Caco-2 (cell line): ENCODE measurements at regions not wholly inside any gene's neighbourhood (a gene's known extent, or its start where the extent isn't known, plus 50 kb on each side); places are given as distances from the start of the nearest gene placed in this dataset.

Source experiments
- BruUV-seq: library from RNA; stranded (reverse); fragments of 400-500 nt; replicated peaks from 2 replicates; lab custom pipeline; 2021; lab: Mats Ljungman, UMichigan
- CTCF ChIA-PET: fragments of 300-600 bp; sonication (Branson Sonifier 250); formaldehyde crosslinking; loops from one replicate; lab custom pipeline; 2022; ENCODE audit warnings: antibody characterized with exemption; lab: Charles Lee
- POLR2A ChIA-PET: fragments of 300-600 bp; sonication (Branson Sonifier 250); formaldehyde crosslinking; loops from one replicate; lab custom pipeline; 2022; ENCODE audit warnings: antibody characterized with exemption; lab: Charles Lee
- DNase-seq, 2 experiments: peaks; one replicate each; pipeline versions ENCODE4 v3.0.0 to v3.0.0-alpha.2; 2020 to 2022
- H3K27me3 ChIP-seq: replicated peaks from 2 replicates; pipeline ENCODE4 v1.6.0; 2011; ENCODE audit warnings: low read length; ENCODE audit not compliant: control insufficient read depth, insufficient read depth
- H3K36me3 ChIP-seq: 2 replicates; pipeline ENCODE4 v1.5.1; 2011; ENCODE audit warnings: low read length; ENCODE audit not compliant: control insufficient read depth, insufficient read depth
- H3K4me1 ChIP-seq: fragments of 250-450 bp; sonication (Bioruptor Pico); 2 replicates; pipeline ENCODE4 v1.5.1; 2020; ENCODE audit warnings: mild to moderate bottlenecking
- H3K4me3 ChIP-seq: 2 replicates; pipeline ENCODE4 v1.5.1; 2011; ENCODE audit warnings: low read depth, mild to moderate bottlenecking, control low read depth, low read length
- H3K9me3 ChIP-seq: fragments of 250-450 bp; sonication (Bioruptor Pico); 2 replicates; pipeline ENCODE4 v1.5.1; 2020; ENCODE audit warnings: mild to moderate bottlenecking, moderate library complexity
- H3K27ac Mint-ChIP-seq: one replicate; pipeline ENCODE4 v1.8.0; 2022; ENCODE audit warnings: mixed read lengths; ENCODE audit not compliant: unreplicated experiment
- H3K27me3 Mint-ChIP-seq: one replicate; pipeline ENCODE4 v1.8.0; 2022; ENCODE audit warnings: mixed read lengths; ENCODE audit not compliant: insufficient read depth, unreplicated experiment
- H3K36me3 Mint-ChIP-seq: one replicate; pipeline ENCODE4 v1.8.0; 2022; ENCODE audit warnings: mild to moderate bottlenecking, mixed read lengths; ENCODE audit not compliant: insufficient read depth, unreplicated experiment
- H3K4me1 Mint-ChIP-seq: one replicate; pipeline ENCODE4 v1.8.0; 2022; ENCODE audit warnings: low read depth, mixed read lengths; ENCODE audit not compliant: unreplicated experiment
- H3K4me3 Mint-ChIP-seq: one replicate; pipeline ENCODE4 v1.8.0; 2022; ENCODE audit warnings: mild to moderate bottlenecking, moderate library complexity, mixed read lengths; ENCODE audit not compliant: unreplicated experiment
- H3K9me3 Mint-ChIP-seq: one replicate; pipeline ENCODE4 v1.8.0; 2022; ENCODE audit warnings: mixed read lengths; ENCODE audit not compliant: unreplicated experiment
- intact Hi-C: fragments of 100-400 bp; cut with micrococcal nuclease; formaldehyde crosslinking; loops from one replicate; pipeline ENCODE4 v1.10.0; 2022; ENCODE audit not compliant: unreplicated experiment
- TF ChIP-seq, protein P1 (sequence below), 2 experiments: fragments of 200-600 bp in 1 of 2; IDR thresholded peaks; 1 replicate in 1 of 2; 2 replicates in 1 of 2; pipeline versions ENCODE4 v1.5.1 to v1.8.0; 2011 to 2022; ENCODE audit warnings: antibody characterized with exemption in 1 of 2, control low read depth in 1 of 2, inconsistent platforms in 1 of 2, low read depth in 1 of 2, low read length in 1 of 2, mild to moderate bottlenecking in 1 of 2, moderate library complexity in 1 of 2; ENCODE audit not compliant: insufficient read depth in 1 of 2, severe bottlenecking in 1 of 2, unreplicated experiment in 1 of 2

DNA sequence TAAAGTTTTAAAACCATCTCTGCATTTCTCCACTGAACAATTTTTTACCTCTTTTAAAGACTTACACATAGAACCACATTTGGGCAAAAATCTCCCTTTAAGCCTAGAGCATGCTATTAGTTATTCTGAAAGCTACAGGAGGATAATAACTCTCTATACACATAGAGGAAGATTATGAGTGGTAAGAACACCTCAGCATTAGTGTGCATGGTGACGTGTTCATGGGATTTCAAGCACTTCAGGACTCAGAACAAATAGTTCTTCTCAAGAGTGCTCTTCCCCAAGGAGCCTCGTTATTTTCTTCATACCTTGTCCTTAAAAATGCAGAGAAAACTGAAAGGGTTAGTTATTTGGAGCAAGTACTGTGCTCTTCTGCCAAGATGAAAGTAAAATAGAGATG lies 256.9 kb upstream of the TUSC1 start:
- no peaks in the 10 kb centered on the region for H3K27me3 Mint-ChIP-seq
- Histone ChIP-seq H3K36me3 (no peaks in the 10 kb centered on the region), H3K9me3 (no peaks in the 10 kb centered on the region), H3K4me1 (no peaks in the 10 kb centered on the region), H3K27me3 (no peaks in the 10 kb centered on the region), H3K4me3 (no peak overlapping the region)
- no peak for DNase-seq
- POLR2A ChIA-PET: no interaction called here
- TF ChIP-seq, protein P1, sequence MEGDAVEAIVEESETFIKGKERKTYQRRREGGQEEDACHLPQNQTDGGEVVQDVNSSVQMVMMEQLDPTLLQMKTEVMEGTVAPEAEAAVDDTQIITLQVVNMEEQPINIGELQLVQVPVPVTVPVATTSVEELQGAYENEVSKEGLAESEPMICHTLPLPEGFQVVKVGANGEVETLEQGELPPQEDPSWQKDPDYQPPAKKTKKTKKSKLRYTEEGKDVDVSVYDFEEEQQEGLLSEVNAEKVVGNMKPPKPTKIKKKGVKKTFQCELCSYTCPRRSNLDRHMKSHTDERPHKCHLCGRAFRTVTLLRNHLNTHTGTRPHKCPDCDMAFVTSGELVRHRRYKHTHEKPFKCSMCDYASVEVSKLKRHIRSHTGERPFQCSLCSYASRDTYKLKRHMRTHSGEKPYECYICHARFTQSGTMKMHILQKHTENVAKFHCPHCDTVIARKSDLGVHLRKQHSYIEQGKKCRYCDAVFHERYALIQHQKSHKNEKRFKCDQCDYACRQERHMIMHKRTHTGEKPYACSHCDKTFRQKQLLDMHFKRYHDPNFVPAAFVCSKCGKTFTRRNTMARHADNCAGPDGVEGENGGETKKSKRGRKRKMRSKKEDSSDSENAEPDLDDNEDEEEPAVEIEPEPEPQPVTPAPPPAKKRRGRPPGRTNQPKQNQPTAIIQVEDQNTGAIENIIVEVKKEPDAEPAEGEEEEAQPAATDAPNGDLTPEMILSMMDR (IDR thresholded peaks at IDR 0.05; ENCODE audit: insufficient read depth in 1 of 2, low read depth in 1 of 2, low read length in 1 of 2, severe bottlenecking in 1 of 2, unreplicated experiment in 1 of 2): no peak
- H3K9me3 Mint-ChIP-seq: no peaks in the 10 kb centered on the region
- no peak overlapping the region for H3K27ac Mint-ChIP-seq
- BruUV-seq: no TSS peak
- no peak overlapping the region for H3K4me3 Mint-ChIP-seq
- intact Hi-C loops: no loop called here
- CTCF ChIA-PET: no interaction called here
- H3K36me3 Mint-ChIP-seq: no peaks in the 10 kb centered on the region
- no peaks in the 10 kb centered on the region for H3K4me1 Mint-ChIP-seq

DNA sequence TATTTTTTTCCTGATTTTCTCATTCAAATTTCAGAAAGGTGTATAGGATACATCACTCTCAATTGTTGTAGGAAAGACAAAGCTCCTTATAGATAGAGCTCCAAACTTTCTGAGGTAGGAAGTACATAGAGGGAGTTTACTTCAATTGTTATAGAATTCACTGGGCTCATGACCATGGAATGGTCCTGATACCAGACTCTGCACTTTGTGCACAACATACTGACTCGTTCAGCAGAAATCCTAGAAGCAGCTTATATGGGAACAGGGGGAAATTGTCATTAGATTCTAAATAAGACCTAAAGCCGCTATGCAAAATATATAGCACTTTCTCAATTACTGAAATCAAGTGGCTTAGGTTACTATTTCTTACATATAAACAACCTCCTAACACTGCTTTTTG lies 240.5 kb upstream of the TUSC1 start:
- TF ChIP-seq, protein P1 (IDR thresholded peaks at IDR 0.05; ENCODE audit: insufficient read depth in 1 of 2, low read depth in 1 of 2, low read length in 1 of 2, severe bottlenecking in 1 of 2, unreplicated experiment in 1 of 2): no peak
- Histone ChIP-seq H3K27me3 (no peaks in the 10 kb centered on the region), H3K4me1 (no peaks in the 10 kb centered on the region), H3K4me3 (no peak overlapping the region), H3K9me3 (no peaks in the 10 kb centered on the region), H3K36me3 (no peaks in the 10 kb centered on the region)
- Mint-ChIP-seq H3K9me3 (no peaks in the 10 kb centered on the region), H3K4me1 (no peaks in the 10 kb centered on the region), H3K27me3 (no peaks in the 10 kb centered on the region), H3K27ac (no peak overlapping the region), H3K36me3 (no peaks in the 10 kb centered on the region), H3K4me3 (no peak overlapping the region)
- ChIA-PET CTCF (no interaction called here), POLR2A (no interaction called here)
- BruUV-seq: no TSS peak
- intact Hi-C loops: no loop called here
- DNase-seq: no peak

DNA sequence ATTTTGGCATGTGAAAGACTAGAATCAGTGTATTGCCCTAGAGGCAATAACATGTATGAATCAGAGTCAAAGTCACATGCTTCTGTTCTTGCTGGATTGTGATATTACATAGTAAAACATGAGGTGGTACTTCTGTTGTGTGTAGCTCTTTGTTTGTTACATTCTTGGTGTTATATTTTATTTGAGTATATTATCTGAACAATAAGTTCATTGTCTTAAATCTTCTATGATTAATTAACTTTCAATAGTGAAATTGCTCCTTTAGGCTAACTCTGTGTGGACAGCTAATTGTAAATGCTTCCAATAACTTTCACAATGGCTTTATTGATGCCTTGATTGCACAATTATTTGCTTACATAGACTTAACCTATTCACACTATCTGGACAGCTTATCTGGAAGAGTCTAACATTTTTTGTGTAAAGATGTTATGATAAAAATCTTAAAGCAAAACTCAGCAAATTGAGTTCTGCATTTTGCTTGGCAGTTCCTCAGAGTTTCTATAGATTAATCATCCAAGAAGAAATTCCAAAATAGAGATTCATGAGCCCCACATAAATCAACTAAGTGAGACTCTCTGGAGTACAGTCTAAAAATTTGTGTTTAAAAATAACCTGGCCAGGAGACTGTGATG lies 239.6 kb upstream of the TUSC1 start:
- intact Hi-C loops: no loop called here
- H3K4me1 Mint-ChIP-seq: no peaks in the 10 kb centered on the region

More for the DNA sequence above, 239.6 kb upstream of the TUSC1 start:
- no TSS peak for BruUV-seq
- POLR2A ChIA-PET: no interaction called here
- Mint-ChIP-seq H3K36me3 (no peaks in the 10 kb centered on the region), H3K27ac (no peak overlapping the region), H3K4me3 (no peak overlapping the region), H3K9me3 (no peaks in the 10 kb centered on the region), H3K27me3 (no peaks in the 10 kb centered on the region)
- H3K36me3 ChIP-seq: no peaks in the 10 kb centered on the region
- TF ChIP-seq, protein P1 (IDR thresholded peaks at IDR 0.05; ENCODE audit: insufficient read depth in 1 of 2, low read depth in 1 of 2, low read length in 1 of 2, severe bottlenecking in 1 of 2, unreplicated experiment in 1 of 2): no peak
- no peak for DNase-seq
- H3K27me3 ChIP-seq: no peaks in the 10 kb centered on the region
- H3K4me3 ChIP-seq: no peak overlapping the region
- H3K9me3 ChIP-seq: no peaks in the 10 kb centered on the region
- CTCF ChIA-PET: no interaction called here
- no peaks in the 10 kb centered on the region for H3K4me1 ChIP-seq
